GM12892 (cell line): ENCODE measurements at regions not wholly inside any gene's neighbourhood (a gene's known extent, or its start where the extent isn't known, plus 50 kb on each side); places are given as distances from the start of the nearest gene placed in this dataset.
"Not testable (repeated sequence)": the region's sequence is repeated elsewhere in the genome, so short reads cannot be mapped to it uniquely, and the experiment has no call there.

Source experiments
- DNase-seq: peaks from one replicate; pipeline ENCODE4 v3.0.0; 2011; ENCODE audit not compliant: insufficient read length
- FAIRE-seq: peaks from 2 replicates; lab custom pipeline; 2011; peaks lifted over from hg19 to GRCh38; lab: Jason Lieb, UNC
- POLR2A ChIP-seq: IDR thresholded peaks from 2 replicates; pipeline ENCODE4 v1.6.1; 2011; ENCODE audit warnings: low read depth, low read length, control low read depth
- POLR2AphosphoS5 ChIP-seq: IDR thresholded peaks from 2 replicates; pipeline ENCODE4 v1.6.1; 2011; ENCODE audit warnings: low read depth, low read length, control low read depth
- TAF1 ChIP-seq: IDR thresholded peaks from 2 replicates; pipeline ENCODE4 v1.6.1; 2011; ENCODE audit warnings: low read depth, mild to moderate bottlenecking, control low read depth, low read length, borderline replicate concordance

DNA sequence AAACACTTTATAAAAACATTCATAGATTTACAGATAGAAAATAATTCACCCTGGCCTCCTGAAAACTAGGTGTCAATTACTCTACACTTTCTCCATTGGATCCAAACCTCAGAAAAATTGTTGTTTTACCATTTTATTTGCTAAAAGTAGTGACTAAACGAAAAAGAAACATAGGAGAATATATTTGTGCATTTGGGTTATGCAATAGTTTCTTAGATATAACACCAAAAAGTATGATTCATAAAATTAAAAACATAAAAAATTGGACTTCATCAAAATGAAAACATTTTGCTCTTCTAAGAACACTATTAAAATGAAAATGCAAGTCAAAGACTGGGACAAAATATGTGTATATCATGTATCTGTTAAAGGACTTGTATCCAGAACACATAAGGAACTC is 671.3 kb downstream of the MAFB start:
- DNase-seq (no peak), FAIRE-seq (no peak)
- TF ChIP-seq POLR2AphosphoS5 = no peak
- TF ChIP-seq TAF1 = no peak
- TF ChIP-seq POLR2A = no peak

DNA sequence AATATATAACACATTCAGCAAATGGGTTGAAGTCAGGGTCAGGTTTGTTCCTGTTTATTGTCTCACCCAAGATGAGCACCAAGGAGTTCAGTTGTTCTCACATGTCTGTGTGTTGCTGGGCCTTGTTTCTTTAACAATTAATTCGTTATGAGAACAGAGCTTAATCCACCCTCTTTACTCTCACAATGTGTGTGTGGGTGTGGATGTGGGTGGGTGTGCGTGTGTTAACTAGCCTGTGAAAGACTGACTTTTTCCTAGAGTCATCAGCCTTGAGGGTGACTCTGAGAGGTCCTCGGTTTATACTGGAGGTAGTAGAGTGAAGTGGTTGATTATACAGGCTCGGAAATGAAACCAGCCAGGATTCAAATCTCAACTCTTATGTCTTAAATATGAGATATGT is 672.1 kb downstream of the MAFB start:
- DNase-seq (no peak), FAIRE-seq (no peak)
- TF ChIP-seq POLR2A (no peak), POLR2AphosphoS5 (no peak), TAF1 (no peak)

DNA sequence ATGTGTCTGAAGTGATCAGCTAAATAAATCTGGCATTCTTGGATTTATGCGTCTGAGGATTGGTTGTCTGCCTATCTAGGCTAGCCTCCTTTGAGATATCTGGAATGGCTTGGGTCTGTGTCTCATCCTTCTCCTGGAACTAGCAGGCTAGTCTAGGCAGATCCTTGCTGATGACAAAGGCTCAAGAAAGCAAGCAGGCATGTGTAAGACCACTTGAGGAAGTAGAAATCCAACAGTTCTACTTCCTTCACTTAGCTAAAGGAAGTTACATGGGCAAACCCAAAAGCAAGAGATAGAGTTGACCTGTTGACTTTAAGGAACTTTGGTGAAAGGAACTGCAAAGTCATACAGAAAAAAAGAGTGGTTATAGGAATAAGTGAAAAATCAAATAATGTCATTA is 672.6 kb downstream of the MAFB start:
- TF ChIP-seq POLR2A = no peak
- no peak for TF ChIP-seq POLR2AphosphoS5
- TF ChIP-seq TAF1 = no peak
- DNase-seq (no peak), FAIRE-seq (no peak)

DNA sequence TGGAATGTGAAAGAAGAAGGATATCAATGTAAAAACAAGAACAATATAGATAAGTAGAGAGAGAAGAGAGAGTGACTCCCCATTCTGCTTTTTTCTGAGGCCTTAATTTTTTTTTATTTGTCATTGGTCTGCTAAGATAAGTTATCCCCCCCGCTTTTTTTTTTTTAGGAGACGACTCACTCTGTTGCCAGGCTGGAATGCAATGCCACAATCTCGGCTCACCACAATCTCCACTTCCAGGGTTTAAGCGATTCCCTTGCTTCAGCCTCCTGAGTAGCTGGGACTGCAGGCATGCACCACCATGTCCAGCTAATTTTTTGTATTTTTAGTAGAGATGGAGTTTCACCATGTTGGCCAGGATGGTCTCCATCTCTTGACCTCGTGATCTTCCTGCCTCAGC is 677.0 kb downstream of the MAFB start:
- not testable (repeated sequence) for DNase-seq, FAIRE-seq

DNA sequence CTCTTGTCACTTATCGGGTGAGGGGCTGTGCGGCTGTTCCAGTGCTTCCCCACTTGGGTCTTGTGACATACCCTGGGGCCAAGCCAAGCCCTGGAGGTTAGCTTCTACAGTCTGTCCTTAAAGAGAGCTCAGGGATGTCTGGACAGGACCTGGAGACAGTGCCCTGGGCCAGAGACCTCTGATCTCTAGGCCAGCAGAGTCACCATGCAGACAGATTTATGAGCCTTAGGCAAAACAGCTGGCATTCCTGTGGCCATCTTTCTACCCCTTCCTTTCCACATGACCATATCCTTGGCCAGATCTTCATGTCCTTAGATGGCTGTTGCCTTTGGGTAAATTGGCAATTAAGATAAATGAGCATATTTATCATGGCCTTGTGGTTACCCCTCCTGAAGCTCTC is 678.6 kb downstream of the MAFB start:
- FAIRE-seq = no peak
- DNase-seq = no peak
- no peak for TF ChIP-seq POLR2A
- no peak for TF ChIP-seq TAF1
- TF ChIP-seq POLR2AphosphoS5 = no peak

DNA sequence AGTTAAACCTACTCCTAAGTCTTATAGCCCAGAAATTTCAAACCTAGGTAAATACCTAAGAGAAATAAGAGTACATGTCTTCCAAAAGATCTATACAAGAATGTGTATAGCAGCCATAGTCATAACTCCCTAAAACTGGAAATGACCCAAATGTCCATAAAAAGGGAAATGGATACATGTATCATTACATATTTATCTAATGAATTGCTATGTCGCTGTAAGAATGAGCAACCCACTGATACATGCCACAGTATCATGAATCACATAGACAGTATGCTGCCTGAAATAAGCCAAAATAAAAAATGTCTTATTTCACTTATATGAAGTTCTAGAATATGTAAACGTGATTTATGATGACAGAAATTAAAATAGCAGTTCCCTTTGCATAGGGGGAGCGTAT is 679.5 kb downstream of the MAFB start:
- no peak for DNase-seq
- no peak for TF ChIP-seq TAF1
- TF ChIP-seq POLR2A = no peak
- TF ChIP-seq POLR2AphosphoS5 = no peak

DNA sequence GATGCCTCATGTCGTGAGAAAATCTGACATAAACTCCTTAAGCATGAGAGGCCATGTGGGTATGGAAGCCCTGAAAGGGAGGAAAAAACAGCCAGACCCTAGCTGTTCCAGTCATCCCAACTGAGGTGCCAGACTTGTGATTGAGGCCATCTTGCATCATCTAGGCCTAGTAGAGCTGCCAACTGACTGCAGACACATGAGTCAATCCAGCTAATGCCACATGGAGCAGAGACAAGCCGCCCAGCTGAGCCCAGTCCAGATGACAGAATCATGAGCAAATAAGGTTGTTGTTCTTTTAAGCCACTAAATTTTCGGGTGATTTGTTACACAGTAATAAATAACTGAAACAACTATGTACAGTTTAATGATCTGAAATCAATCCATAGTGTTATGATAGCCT is 680.9 kb downstream of the MAFB start:
- no peak for TF ChIP-seq POLR2AphosphoS5
- TF ChIP-seq TAF1 = no peak
- TF ChIP-seq POLR2A = no peak
- DNase-seq = no peak
- FAIRE-seq = no peak

More for the DNA sequence above, 679.5 kb downstream of the MAFB start:
- FAIRE-seq = no peak

DNA sequence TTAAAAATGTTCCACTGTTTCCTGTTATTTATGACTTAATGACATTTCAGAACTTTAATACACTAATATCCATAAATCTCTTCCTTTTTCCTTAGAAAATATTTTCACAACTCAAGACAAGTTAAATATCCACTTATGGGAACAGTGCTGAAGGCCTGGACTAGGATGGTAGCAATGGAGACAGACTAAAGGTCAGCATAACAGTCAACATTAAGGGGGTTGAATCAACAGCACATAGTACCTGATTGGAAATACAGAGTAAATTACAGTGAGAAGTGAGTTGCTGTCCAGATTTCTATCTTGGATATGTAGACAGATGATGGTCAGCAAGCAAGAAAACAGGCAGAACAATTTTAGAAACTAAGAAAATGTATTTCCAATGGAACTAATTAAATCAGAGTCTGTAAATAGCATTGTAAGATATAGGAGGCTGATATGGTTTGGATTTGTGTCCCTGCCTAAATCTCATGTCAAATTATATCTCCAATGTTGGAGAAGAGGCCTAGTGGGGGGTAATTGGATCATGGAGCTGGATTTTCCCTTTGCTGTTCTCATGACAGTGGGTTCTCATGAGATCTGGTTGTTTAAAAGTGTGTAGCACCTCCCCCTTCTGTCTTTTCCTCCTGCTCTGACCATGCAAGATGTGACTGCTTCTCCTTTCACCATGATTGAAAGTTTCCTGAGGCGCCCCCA is 682.7 kb downstream of the MAFB start:
- FAIRE-seq (no peak), DNase-seq (no peak)
- TF ChIP-seq TAF1 = no peak
- no peak for TF ChIP-seq POLR2A
- no peak for TF ChIP-seq POLR2AphosphoS5

DNA sequence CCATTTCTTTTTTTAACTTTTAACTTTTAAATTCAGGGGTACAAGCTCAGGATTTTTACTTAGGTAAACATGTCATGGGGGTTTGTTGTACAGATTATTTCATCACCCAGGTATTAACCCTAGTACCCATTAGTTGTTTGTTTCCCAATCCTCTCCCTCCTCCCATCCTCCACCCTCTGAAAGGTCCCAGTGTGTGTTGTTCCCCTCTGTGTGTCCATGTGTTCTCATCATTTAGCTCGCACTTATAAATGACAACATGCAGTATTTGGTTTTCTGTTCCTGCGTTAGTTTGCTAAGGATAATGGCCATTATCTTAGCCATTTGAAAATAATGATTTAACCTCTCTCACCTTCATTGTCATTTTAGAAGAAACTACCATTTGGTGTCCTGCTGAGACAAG is 684.9 kb downstream of the MAFB start:
- not testable (repeated sequence) for DNase-seq, FAIRE-seq

DNA sequence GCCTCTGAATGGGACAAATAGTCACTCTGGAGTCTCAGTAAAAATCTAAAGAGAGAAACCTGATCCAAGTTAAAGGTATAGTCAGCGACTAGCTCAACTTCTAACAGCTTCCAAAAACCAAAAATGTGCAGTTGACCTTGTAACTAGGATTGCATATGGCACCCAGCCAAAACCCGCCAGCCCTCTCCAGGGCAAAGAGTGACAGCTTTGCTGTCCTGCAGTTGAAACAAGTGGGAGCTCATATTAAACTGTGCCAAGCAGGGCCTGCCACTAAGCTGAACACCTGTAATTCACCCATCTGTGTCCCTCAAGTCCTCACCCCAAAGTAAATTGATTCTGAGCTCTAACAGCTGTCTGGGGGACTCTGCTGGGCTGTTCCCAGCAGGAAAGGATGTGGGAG is 695.3 kb downstream of the MAFB start:
- TF ChIP-seq POLR2AphosphoS5 (no peak), POLR2A (no peak), TAF1 (no peak)
- no peak for DNase-seq
- FAIRE-seq = no peak

DNA sequence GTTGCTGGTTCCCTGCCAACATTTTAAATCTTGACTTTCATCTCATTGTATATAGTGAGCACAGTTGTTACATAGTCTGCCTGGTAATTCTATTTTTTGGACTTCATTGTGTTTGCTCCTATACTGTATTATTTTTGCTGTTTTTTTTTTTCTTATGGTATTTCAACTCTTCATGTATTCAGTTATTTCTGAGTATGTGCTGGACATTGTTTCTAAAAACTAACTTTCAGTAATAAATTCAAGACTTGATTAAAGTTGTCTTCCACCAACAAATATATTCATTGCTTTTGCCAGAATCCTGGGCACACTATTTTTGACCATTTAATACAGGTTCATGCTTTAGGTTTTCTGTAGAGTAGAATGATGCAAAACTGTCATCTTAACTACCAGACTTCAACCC is 698.3 kb downstream of the MAFB start:
- DNase-seq (no peak), FAIRE-seq (no peak)
- TF ChIP-seq POLR2A (no peak), POLR2AphosphoS5 (no peak), TAF1 (no peak)

DNA sequence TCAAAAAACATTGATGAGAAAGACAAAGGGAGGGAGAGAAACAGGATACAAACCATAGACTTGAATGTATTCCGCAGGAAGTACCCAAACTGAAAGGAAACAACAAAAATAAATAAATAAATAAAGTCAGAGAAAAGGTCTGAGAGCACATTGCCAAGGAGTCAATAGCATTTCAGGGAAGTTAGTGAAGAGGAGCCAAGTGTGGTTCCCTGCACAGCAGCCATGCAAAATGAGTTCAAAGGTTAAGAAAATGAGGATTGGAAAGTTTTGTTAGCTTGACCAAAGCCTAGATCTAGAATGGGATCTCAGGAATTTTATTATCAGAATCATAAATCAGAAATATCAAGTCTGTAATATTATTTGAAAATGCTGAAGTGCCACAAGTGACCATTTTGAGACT is 700.0 kb downstream of the MAFB start:
- TF ChIP-seq POLR2AphosphoS5 (no peak), TAF1 (no peak), POLR2A (no peak)
- DNase-seq (no peak), FAIRE-seq (no peak)

DNA sequence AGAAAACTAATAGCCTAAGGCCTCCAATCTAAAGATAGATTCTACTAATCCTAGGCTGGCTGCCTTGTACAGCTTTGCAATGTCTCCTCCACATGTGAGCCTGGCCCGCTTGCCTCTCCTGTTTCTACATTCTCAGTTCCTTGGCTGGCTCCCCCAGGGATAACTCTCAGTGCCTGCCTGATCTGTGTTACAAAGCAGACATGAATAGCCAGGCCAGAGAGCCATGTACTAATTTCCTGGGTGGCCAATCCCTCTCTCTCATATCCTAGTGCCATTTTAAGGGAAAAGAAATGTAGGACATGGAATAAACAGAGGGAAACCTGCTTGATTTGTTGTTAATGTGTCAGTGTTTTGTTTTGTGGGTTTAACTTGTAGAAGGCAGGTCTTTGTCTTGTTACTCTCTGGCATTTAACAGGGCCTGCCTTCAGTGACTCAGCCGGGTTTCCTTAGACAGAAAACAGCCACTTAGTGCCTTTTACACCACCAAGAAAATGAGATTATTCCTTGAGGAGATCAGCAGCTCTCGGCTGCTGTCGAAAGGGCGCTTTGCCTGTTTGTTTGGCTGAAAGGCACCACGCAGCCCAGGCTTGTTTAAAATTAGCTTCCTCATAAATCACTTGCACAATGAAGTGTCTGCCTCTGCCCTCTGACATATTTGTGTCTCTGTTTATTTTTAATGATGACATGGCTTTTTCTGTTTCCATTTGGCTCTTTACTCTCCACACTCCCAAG is 702.7 kb downstream of the MAFB start:
- TF ChIP-seq POLR2A (no peak), TAF1 (no peak), POLR2AphosphoS5 (no peak)
- no peak for FAIRE-seq
- DNase-seq = no peak
